ENCODE measurements at regions not wholly inside any gene's neighbourhood (a gene's known extent, or its start where the extent isn't known, plus 50 kb on each side); places are given as distances from the start of the nearest gene placed in this dataset.

DNA sequence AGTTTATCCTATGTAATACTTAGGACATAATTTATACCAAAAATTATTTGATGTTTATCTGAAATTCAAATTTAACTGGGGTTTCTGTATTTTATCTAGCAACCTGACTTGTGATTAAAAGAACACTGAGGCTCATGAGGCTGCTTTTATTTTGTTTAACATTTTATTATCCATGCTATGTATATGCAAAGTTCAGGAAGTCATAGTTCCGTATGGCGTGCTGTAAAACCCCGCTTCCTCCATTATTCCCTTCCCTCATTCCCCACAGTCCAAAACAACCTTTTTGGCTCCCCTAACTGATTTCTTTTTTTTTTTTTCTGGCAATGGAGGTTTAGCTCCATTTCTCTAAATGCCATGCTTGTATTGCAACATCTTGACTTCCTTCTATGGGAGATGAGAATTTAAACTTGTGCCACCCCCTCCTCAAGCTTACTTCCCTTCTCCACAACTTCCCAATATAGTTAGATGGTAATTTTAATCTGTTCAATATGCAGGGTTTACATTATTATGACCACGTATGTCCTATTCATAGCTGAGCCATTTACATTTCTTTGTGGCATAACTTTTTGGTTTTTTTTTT is 138.0 kb upstream of the DNAH14 start:
- BruUV-seq (replicated peaks) = no TSS peak
- Histone ChIP-seq H3K9me3 (ENCODE audit: insufficient read depth, low read depth) (no peaks in the 10 kb centered on the region), H4K20me1 (ENCODE audit: insufficient read depth) (no peaks in the 10 kb centered on the region), H3K27me3 (ENCODE audit: insufficient read depth, low read depth) (no peaks in the 10 kb centered on the region), H3K27ac (no peak overlapping the region), H3K4me1 (replicated peaks; ENCODE audit: insufficient read depth) (peaks cover 22% of the 10 kb centered on the region), H3K9me2 (ENCODE audit: insufficient read depth) (no peaks in the 10 kb centered on the region), H3K4me2 (no peak overlapping the region), H3K36me3 (ENCODE audit: low read depth) (no peaks in the 10 kb centered on the region), H3F3A (ENCODE audit: insufficient read depth, low read depth) (peaks cover 5% of the 10 kb centered on the region; the same call in 1 of the 2 replicates), H3K79me2 (ENCODE audit: low read depth) (no peaks in the 10 kb centered on the region), H2AFZ (no peak overlapping the region), H3K4me3 (no peak overlapping the region)
- ChIA-PET CTCF (no interaction called here), POLR2A (ENCODE audit: unreplicated experiment) (no interaction called here)
- no peak for DNase-seq
- intact Hi-C loops (cut with micrococcal nuclease; ENCODE audit: unreplicated experiment) = no loop called here
- TF ChIP-seq, protein P1, sequence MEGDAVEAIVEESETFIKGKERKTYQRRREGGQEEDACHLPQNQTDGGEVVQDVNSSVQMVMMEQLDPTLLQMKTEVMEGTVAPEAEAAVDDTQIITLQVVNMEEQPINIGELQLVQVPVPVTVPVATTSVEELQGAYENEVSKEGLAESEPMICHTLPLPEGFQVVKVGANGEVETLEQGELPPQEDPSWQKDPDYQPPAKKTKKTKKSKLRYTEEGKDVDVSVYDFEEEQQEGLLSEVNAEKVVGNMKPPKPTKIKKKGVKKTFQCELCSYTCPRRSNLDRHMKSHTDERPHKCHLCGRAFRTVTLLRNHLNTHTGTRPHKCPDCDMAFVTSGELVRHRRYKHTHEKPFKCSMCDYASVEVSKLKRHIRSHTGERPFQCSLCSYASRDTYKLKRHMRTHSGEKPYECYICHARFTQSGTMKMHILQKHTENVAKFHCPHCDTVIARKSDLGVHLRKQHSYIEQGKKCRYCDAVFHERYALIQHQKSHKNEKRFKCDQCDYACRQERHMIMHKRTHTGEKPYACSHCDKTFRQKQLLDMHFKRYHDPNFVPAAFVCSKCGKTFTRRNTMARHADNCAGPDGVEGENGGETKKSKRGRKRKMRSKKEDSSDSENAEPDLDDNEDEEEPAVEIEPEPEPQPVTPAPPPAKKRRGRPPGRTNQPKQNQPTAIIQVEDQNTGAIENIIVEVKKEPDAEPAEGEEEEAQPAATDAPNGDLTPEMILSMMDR (conservative IDR thresholded peaks at IDR 0.05) = no peak
- no peak for TF ChIP-seq EZH2 (IDR thresholded peaks at IDR 0.05; ENCODE audit: low read depth)

DNA sequence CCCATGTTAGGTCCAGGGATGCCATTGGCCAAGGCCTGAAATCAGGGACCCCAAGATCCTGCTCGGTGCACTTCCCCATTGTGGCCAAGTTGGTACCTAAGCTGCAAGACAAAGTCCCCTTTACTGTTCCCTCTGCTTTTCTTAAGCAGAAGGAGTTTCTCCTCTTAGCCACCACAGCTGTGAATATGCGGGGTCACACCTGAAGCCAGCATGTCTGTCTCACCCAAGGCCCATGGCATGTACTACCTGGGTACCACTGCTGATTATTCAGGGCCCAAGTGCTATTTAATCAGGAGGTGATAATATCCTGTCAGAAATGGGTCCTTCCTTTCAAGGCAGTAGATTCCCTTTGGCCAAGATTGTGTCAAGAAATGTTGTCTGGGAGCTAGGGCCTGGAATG is 133.9 kb upstream of the DNAH14 start:
- ChIA-PET POLR2A (ENCODE audit: unreplicated experiment) (no interaction called here), CTCF (interaction anchor here (0.6 kb wide), 1 partner anchor 142 kb away, joined by 3 read pairs; no protein-coding TSS in a partner anchor)
- Histone ChIP-seq H4K20me1 (ENCODE audit: insufficient read depth) (no peaks in the 10 kb centered on the region), H3K27me3 (ENCODE audit: insufficient read depth, low read depth) (no peaks in the 10 kb centered on the region), H3K79me2 (ENCODE audit: low read depth) (no peaks in the 10 kb centered on the region), H3F3A (ENCODE audit: insufficient read depth, low read depth) (no peaks in the 10 kb centered on the region), H3K9me2 (ENCODE audit: insufficient read depth) (no peaks in the 10 kb centered on the region), H3K4me1 (replicated peaks; ENCODE audit: insufficient read depth) (peaks cover 15% of the 10 kb centered on the region), H3K36me3 (ENCODE audit: low read depth) (no peaks in the 10 kb centered on the region), H3K4me3 (no peak overlapping the region), H2AFZ (no peak overlapping the region), H3K4me2 (no peak overlapping the region), H3K27ac (no peak overlapping the region), H3K9me3 (ENCODE audit: insufficient read depth, low read depth) (no peaks in the 10 kb centered on the region)
- TF ChIP-seq EZH2 (IDR thresholded peaks at IDR 0.05; ENCODE audit: low read depth) = no peak
- TF ChIP-seq, protein P1 (conservative IDR thresholded peaks at IDR 0.05) = no peak
- no peak for DNase-seq
- intact Hi-C loops (cut with micrococcal nuclease; ENCODE audit: unreplicated experiment) = no loop called here
- BruUV-seq (replicated peaks) = no TSS peak

DNA sequence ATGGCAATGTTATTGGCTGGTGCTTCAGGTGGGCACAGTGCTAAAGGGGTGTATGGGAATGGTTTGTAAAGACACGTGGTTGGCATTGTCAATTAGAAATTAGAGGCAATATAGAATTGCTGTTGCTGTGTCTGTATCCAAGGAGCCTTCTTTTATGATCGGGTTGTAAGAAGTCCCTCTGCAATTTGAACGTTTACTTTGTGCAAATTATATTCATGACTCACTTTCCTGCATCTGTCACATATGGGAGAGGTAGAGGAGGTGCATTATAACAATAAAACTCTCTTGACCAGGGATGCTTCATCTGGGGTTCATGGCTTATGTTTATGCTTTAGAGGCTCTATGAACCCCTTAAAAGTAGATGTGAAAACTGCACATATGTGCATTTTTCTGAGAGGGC is 130.4 kb upstream of the DNAH14 start:
- H3K36me3 ChIP-seq (ENCODE audit: low read depth) = no peaks in the 10 kb centered on the region
- BruUV-seq (replicated peaks) = no TSS peak
- no peaks in the 10 kb centered on the region for H3K9me3 ChIP-seq (ENCODE audit: insufficient read depth, low read depth)
- H3F3A ChIP-seq (ENCODE audit: insufficient read depth, low read depth) = peaks cover 4% of the 10 kb centered on the region; the same call in 1 of the 2 replicates
- no peaks in the 10 kb centered on the region for H4K20me1 ChIP-seq (ENCODE audit: insufficient read depth)
- H3K4me2 ChIP-seq = no peak overlapping the region
- no peak overlapping the region for H2AFZ ChIP-seq
- ChIA-PET POLR2A (ENCODE audit: unreplicated experiment) (no interaction called here), CTCF (no interaction called here)
- no peaks in the 10 kb centered on the region for H3K27me3 ChIP-seq (ENCODE audit: insufficient read depth, low read depth)
- TF ChIP-seq, protein P1 (conservative IDR thresholded peaks at IDR 0.05) = no peak
- TF ChIP-seq EZH2 (IDR thresholded peaks at IDR 0.05; ENCODE audit: low read depth) = no peak
- no peak for DNase-seq
- no peak overlapping the region for H3K4me3 ChIP-seq
- peaks cover 12% of the 10 kb centered on the region for H3K4me1 ChIP-seq (replicated peaks; ENCODE audit: insufficient read depth)
- no peak overlapping the region for H3K27ac ChIP-seq
- no peaks in the 10 kb centered on the region for H3K79me2 ChIP-seq (ENCODE audit: low read depth)
- intact Hi-C loops (cut with micrococcal nuclease; ENCODE audit: unreplicated experiment) = no loop called here
- H3K9me2 ChIP-seq (ENCODE audit: insufficient read depth) = no peaks in the 10 kb centered on the region
